ENCODE measurements at regions not wholly inside any gene's neighbourhood (a gene's known extent, or its start where the extent isn't known, plus 50 kb on each side); places are given as distances from the start of the nearest gene placed in this dataset.

DNA sequence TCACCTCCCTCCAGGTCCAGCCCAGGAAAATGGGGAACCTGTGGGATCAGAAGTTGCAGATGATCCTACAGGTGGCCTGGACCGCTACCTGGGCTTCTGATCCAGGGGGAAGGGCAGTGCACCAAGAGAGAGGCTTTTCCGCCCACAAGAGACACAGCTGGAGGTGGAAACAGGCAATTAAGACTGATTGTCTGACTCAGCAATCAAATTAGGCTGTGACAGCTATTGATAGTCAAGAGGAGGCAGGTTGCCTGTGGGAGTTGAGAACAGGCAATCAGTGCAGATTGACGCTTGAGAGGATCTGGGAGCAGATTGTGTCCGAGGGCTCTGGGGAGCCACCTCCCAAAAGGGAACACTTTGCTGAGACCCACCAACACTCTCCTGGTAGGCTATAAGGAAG, 71.1 kb upstream of the SLC44A1 start:
- no peak for TF ChIP-seq EZH2 (optimal IDR thresholded peaks at IDR 0.05; ENCODE audit: low read depth, low read length)
- Histone ChIP-seq H3K36me3 (replicated peaks; ENCODE audit: insufficient read depth, low read length) (no peaks in the 10 kb centered on the region), H3K4me3 (ENCODE audit: low read length) (no peak overlapping the region), H3K4me2 (ENCODE audit: low read depth, low read length) (no peak overlapping the region), H3K9me2 (replicated peaks; ENCODE audit: insufficient read depth, low read length) (no peaks in the 10 kb centered on the region), H2AFZ (ENCODE audit: low read length) (no peak overlapping the region), H3K9ac (ENCODE audit: low read length) (no peak overlapping the region), H3K79me2 (ENCODE audit: low read length) (no peaks in the 10 kb centered on the region), H3K4me1 (ENCODE audit: low read length) (no peaks in the 10 kb centered on the region), H3K27me3 (replicated peaks; ENCODE audit: insufficient read depth, low read length) (no peaks in the 10 kb centered on the region), H3K27ac (ENCODE audit: low read length) (no peak overlapping the region), H3K9me3 (replicated peaks; ENCODE audit: insufficient read depth, low read length) (no peaks in the 10 kb centered on the region), H4K20me1 (ENCODE audit: insufficient read depth, low read length) (no peaks in the 10 kb centered on the region), H3F3A (ENCODE audit: insufficient read depth, low read length) (no peaks in the 10 kb centered on the region)
- DNase-seq: no peak

DNA sequence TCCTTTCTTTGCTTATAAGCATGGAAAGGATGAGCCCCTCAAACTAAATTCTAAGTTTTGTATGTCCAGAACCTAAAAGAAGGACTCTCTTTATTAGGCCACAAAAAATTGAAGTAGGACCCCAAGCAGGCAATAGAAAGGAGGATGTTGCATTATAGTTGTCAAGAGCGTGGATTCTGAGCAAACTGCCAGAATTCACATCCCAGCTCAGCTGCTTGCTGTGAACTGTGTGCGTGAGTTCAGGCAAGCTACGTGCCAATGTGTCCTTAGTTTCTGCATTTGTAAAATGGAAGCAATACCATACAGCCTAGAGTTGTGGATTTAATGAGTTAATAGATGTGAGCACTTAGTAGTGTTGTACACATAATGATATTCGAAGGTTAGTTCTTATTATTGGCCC, 70.6 kb upstream of the SLC44A1 start:
- no peaks in the 10 kb centered on the region for H3K9me2 ChIP-seq (replicated peaks; ENCODE audit: insufficient read depth, low read length)
- H3K4me1 ChIP-seq (ENCODE audit: low read length): no peaks in the 10 kb centered on the region
- H3K79me2 ChIP-seq (ENCODE audit: low read length): no peaks in the 10 kb centered on the region
- no peaks in the 10 kb centered on the region for H3K9me3 ChIP-seq (replicated peaks; ENCODE audit: insufficient read depth, low read length)
- no peak for DNase-seq
- H3K4me3 ChIP-seq (ENCODE audit: low read length): no peak overlapping the region
- no peaks in the 10 kb centered on the region for H4K20me1 ChIP-seq (ENCODE audit: insufficient read depth, low read length)
- H3K36me3 ChIP-seq (replicated peaks; ENCODE audit: insufficient read depth, low read length): no peaks in the 10 kb centered on the region
- H3K27me3 ChIP-seq (replicated peaks; ENCODE audit: insufficient read depth, low read length): no peaks in the 10 kb centered on the region
- no peaks in the 10 kb centered on the region for H3F3A ChIP-seq (ENCODE audit: insufficient read depth, low read length)
- no peak overlapping the region for H3K9ac ChIP-seq (ENCODE audit: low read length)
- TF ChIP-seq, protein P1, sequence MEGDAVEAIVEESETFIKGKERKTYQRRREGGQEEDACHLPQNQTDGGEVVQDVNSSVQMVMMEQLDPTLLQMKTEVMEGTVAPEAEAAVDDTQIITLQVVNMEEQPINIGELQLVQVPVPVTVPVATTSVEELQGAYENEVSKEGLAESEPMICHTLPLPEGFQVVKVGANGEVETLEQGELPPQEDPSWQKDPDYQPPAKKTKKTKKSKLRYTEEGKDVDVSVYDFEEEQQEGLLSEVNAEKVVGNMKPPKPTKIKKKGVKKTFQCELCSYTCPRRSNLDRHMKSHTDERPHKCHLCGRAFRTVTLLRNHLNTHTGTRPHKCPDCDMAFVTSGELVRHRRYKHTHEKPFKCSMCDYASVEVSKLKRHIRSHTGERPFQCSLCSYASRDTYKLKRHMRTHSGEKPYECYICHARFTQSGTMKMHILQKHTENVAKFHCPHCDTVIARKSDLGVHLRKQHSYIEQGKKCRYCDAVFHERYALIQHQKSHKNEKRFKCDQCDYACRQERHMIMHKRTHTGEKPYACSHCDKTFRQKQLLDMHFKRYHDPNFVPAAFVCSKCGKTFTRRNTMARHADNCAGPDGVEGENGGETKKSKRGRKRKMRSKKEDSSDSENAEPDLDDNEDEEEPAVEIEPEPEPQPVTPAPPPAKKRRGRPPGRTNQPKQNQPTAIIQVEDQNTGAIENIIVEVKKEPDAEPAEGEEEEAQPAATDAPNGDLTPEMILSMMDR (IDR thresholded peaks at IDR 0.05; ENCODE audit: low read length): no peak
- TF ChIP-seq EZH2phosphoT487 (IDR thresholded peaks at IDR 0.05; ENCODE audit: low read length) (no peak), EZH2 (optimal IDR thresholded peaks at IDR 0.05; ENCODE audit: low read depth, low read length) (no peak)
- no peak overlapping the region for H3K4me2 ChIP-seq (ENCODE audit: low read depth, low read length)
- H2AFZ ChIP-seq (ENCODE audit: low read length): no peak overlapping the region
- H3K27ac ChIP-seq (ENCODE audit: low read length): no peak overlapping the region

DNA sequence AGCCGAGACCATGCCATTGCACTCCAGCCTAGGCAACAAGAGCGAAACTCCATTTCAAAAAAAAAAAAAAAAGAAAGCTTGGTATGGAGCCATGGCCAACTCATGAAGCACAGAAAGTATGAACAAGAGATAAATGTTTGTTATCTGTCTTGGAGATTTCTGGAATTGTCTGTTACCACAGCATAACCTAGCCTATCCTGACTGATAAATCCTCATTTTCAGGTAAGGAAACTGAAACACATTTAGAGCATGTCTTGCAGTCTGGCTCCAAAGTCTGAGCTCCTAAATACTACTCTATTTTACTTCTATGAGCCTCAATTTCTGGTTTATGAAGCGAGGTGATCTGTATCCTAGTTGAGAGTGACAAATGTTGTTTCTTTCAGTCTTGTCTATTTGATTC, 68.3 kb upstream of the SLC44A1 start:
- Histone ChIP-seq H3K4me2 (ENCODE audit: low read depth, low read length) (no peak overlapping the region), H3F3A (ENCODE audit: insufficient read depth, low read length) (no peaks in the 10 kb centered on the region), H3K4me1 (ENCODE audit: low read length) (no peaks in the 10 kb centered on the region), H3K9me3 (replicated peaks; ENCODE audit: insufficient read depth, low read length) (no peaks in the 10 kb centered on the region), H3K79me2 (ENCODE audit: low read length) (no peaks in the 10 kb centered on the region), H3K36me3 (replicated peaks; ENCODE audit: insufficient read depth, low read length) (no peaks in the 10 kb centered on the region), H4K20me1 (ENCODE audit: insufficient read depth, low read length) (no peaks in the 10 kb centered on the region), H2AFZ (ENCODE audit: low read length) (no peak overlapping the region), H3K9me2 (replicated peaks; ENCODE audit: insufficient read depth, low read length) (no peaks in the 10 kb centered on the region), H3K27me3 (replicated peaks; ENCODE audit: insufficient read depth, low read length) (no peaks in the 10 kb centered on the region), H3K4me3 (ENCODE audit: low read length) (no peak overlapping the region), H3K9ac (ENCODE audit: low read length) (no peak overlapping the region), H3K27ac (ENCODE audit: low read length) (no peak overlapping the region)
- no peak for DNase-seq
- TF ChIP-seq, protein P1 (IDR thresholded peaks at IDR 0.05; ENCODE audit: low read length): no peak
- no peak for TF ChIP-seq EZH2 (optimal IDR thresholded peaks at IDR 0.05; ENCODE audit: low read depth, low read length)
- TF ChIP-seq EZH2phosphoT487 (IDR thresholded peaks at IDR 0.05; ENCODE audit: low read length): no peak

DNA sequence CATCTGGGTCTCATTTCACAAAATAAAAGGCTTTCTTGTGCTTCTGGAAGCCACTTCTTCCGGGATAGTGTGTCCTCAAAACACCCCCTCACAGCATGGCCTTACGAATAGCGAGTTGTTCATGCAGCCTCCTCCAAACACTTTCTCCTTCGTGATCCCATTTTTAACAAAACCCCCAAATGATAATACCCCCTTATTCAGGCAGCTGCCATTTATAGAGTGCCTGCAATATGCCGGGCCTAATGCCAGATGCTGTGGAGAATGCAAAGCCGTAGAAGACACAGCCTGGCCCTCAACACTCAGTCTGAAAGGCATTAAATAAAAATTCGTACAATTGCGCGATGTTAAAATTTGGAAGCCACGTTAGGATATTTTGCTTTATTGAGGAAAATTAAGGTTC, 66.4 kb upstream of the SLC44A1 start:
- TF ChIP-seq, protein P1 (IDR thresholded peaks at IDR 0.05; ENCODE audit: low read length): no peak
- TF ChIP-seq EZH2 (optimal IDR thresholded peaks at IDR 0.05; ENCODE audit: low read depth, low read length) (no peak), EZH2phosphoT487 (IDR thresholded peaks at IDR 0.05; ENCODE audit: low read length) (no peak)
- H3K9me2 ChIP-seq (replicated peaks; ENCODE audit: insufficient read depth, low read length): no peaks in the 10 kb centered on the region
- H3K4me2 ChIP-seq (ENCODE audit: low read depth, low read length): no peak overlapping the region
- no peak overlapping the region for H3K9ac ChIP-seq (ENCODE audit: low read length)
- no peaks in the 10 kb centered on the region for H3K79me2 ChIP-seq (ENCODE audit: low read length)
- DNase-seq: no peak
- no peak overlapping the region for H3K4me3 ChIP-seq (ENCODE audit: low read length)
- no peaks in the 10 kb centered on the region for H3K36me3 ChIP-seq (replicated peaks; ENCODE audit: insufficient read depth, low read length)
- no peaks in the 10 kb centered on the region for H3K27me3 ChIP-seq (replicated peaks; ENCODE audit: insufficient read depth, low read length)
- H3K27ac ChIP-seq (ENCODE audit: low read length): no peak overlapping the region
- H3K9me3 ChIP-seq (replicated peaks; ENCODE audit: insufficient read depth, low read length): no peaks in the 10 kb centered on the region
- H3K4me1 ChIP-seq (ENCODE audit: low read length): no peaks in the 10 kb centered on the region
- H3F3A ChIP-seq (ENCODE audit: insufficient read depth, low read length): no peaks in the 10 kb centered on the region
- H2AFZ ChIP-seq (ENCODE audit: low read length): no peak overlapping the region
- no peaks in the 10 kb centered on the region for H4K20me1 ChIP-seq (ENCODE audit: insufficient read depth, low read length)
